ENCODE measurements at regions not wholly inside any gene's neighbourhood (a gene's known extent, or its start where the extent isn't known, plus 50 kb on each side); places are given as distances from the start of the nearest gene placed in this dataset.

DNA sequence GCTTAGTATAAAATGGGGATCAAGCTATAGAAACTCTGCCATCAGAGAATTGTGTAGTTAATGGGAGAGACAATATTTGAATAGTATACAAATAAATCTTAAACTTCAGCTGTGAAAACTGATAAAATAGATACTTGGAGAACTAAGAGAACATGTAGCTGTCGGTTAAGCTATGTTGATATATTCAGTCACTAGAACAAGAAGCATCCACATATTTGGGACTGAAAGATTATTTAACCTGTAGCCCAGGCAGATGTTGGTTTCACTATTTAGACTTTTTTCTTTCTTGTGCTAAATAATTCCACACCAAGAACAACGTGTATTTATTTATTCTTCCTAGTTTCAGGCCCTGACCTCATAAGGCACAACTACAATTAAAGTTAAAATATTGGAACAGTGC is 521.0 kb upstream of the CCNG1 start (continued):
- TF ChIP-seq JUNB (IDR thresholded peaks at IDR 0.05; ENCODE audit: unreplicated experiment) = no peak
- TF ChIP-seq, protein P1, sequence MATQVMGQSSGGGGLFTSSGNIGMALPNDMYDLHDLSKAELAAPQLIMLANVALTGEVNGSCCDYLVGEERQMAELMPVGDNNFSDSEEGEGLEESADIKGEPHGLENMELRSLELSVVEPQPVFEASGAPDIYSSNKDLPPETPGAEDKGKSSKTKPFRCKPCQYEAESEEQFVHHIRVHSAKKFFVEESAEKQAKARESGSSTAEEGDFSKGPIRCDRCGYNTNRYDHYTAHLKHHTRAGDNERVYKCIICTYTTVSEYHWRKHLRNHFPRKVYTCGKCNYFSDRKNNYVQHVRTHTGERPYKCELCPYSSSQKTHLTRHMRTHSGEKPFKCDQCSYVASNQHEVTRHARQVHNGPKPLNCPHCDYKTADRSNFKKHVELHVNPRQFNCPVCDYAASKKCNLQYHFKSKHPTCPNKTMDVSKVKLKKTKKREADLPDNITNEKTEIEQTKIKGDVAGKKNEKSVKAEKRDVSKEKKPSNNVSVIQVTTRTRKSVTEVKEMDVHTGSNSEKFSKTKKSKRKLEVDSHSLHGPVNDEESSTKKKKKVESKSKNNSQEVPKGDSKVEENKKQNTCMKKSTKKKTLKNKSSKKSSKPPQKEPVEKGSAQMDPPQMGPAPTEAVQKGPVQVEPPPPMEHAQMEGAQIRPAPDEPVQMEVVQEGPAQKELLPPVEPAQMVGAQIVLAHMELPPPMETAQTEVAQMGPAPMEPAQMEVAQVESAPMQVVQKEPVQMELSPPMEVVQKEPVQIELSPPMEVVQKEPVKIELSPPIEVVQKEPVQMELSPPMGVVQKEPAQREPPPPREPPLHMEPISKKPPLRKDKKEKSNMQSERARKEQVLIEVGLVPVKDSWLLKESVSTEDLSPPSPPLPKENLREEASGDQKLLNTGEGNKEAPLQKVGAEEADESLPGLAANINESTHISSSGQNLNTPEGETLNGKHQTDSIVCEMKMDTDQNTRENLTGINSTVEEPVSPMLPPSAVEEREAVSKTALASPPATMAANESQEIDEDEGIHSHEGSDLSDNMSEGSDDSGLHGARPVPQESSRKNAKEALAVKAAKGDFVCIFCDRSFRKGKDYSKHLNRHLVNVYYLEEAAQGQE (IDR thresholded peaks at IDR 0.05; ENCODE audit: unreplicated experiment) = no peak
- TF ChIP-seq, protein P2, sequence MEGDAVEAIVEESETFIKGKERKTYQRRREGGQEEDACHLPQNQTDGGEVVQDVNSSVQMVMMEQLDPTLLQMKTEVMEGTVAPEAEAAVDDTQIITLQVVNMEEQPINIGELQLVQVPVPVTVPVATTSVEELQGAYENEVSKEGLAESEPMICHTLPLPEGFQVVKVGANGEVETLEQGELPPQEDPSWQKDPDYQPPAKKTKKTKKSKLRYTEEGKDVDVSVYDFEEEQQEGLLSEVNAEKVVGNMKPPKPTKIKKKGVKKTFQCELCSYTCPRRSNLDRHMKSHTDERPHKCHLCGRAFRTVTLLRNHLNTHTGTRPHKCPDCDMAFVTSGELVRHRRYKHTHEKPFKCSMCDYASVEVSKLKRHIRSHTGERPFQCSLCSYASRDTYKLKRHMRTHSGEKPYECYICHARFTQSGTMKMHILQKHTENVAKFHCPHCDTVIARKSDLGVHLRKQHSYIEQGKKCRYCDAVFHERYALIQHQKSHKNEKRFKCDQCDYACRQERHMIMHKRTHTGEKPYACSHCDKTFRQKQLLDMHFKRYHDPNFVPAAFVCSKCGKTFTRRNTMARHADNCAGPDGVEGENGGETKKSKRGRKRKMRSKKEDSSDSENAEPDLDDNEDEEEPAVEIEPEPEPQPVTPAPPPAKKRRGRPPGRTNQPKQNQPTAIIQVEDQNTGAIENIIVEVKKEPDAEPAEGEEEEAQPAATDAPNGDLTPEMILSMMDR (conservative IDR thresholded peaks at IDR 0.05; ENCODE audit: low read depth in 2 of 2) = no peak

DNA sequence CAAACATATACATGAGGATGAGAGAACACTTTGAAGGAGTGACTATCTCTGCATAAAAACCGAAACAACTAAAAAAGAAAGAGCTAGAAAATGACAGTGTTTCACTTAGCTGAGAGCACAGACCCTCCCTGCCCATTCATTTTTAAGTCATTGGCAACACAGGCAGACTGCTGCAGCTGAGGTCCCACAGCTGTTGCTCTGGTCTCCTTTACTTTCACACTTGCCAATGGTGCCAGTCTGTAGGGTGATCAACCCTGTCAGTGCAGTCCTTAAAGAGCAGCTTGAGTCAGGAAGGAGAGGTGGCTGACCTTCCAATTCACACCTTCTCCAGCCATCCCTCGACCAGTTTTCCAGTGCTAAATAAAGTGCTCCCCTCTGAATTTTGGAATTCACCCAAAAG is 508.3 kb upstream of the CCNG1 start:
- ATAC-seq = no peak
- Mint-ChIP-seq H3K36me3 (ENCODE audit: low read depth) (no peaks in the 10 kb centered on the region), H3K27me3 (ENCODE audit: insufficient read depth, low read depth, poor library complexity) (no peaks in the 10 kb centered on the region), H3K4me1 (no peaks in the 10 kb centered on the region), H3K4me3 (no peak overlapping the region), H3K9me3 (peaks cover 9% of the 10 kb centered on the region; the same call in 1 of the 3 replicates), H3K27ac (no peak overlapping the region)
- H3K27ac ChIP-seq (ENCODE audit: low read depth) = no peak overlapping the region
- H3K79me2 ChIP-seq (replicated peaks; ENCODE audit: insufficient read depth) = no peaks in the 10 kb centered on the region
- no peak overlapping the region for H3K4me3 ChIP-seq
- no peaks in the 10 kb centered on the region for H3K9me2 ChIP-seq (ENCODE audit: insufficient read depth)
- no peaks in the 10 kb centered on the region for H4K20me1 ChIP-seq (replicated peaks; ENCODE audit: insufficient read depth)
- no peaks in the 10 kb centered on the region for H3F3A ChIP-seq (replicated peaks; ENCODE audit: low read depth)
- no peak for DNase-seq (ENCODE audit: low spot score)
- H2AFZ ChIP-seq = no peak overlapping the region
- no peaks in the 10 kb centered on the region for H3K4me1 ChIP-seq (ENCODE audit: insufficient read depth)
- H3K27me3 ChIP-seq (ENCODE audit: insufficient read depth) = no peaks in the 10 kb centered on the region
- H3K36me3 ChIP-seq (ENCODE audit: insufficient read depth) = no peaks in the 10 kb centered on the region
- H3K4me2 ChIP-seq = no peak overlapping the region
- TF ChIP-seq ZNF331 (CRISPR knock-in tag; IDR thresholded peaks at IDR 0.05; ENCODE audit: low read depth) = no peak
- TF ChIP-seq, protein P1 (IDR thresholded peaks at IDR 0.05; ENCODE audit: unreplicated experiment) = no peak
- no peak for TF ChIP-seq POLR2AphosphoS5 (IDR thresholded peaks at IDR 0.05; ENCODE audit: low read depth)
- no peak for TF ChIP-seq EZH2phosphoT487 (IDR thresholded peaks at IDR 0.05; ENCODE audit: unreplicated experiment)
- no peak for TF ChIP-seq ETS1 (IDR thresholded peaks at IDR 0.05)
- TF ChIP-seq ZNF462 (CRISPR knock-in tag; IDR thresholded peaks at IDR 0.05) = no peak
- TF ChIP-seq EZH2 (IDR thresholded peaks at IDR 0.05; ENCODE audit: low read depth, unreplicated experiment) = no peak

Data from GM23338 (cell line).